ENCODE measurements at regions not wholly inside any gene's neighbourhood (a gene's known extent, or its start where the extent isn't known, plus 50 kb on each side); places are given as distances from the start of the nearest gene placed in this dataset.

DNA sequence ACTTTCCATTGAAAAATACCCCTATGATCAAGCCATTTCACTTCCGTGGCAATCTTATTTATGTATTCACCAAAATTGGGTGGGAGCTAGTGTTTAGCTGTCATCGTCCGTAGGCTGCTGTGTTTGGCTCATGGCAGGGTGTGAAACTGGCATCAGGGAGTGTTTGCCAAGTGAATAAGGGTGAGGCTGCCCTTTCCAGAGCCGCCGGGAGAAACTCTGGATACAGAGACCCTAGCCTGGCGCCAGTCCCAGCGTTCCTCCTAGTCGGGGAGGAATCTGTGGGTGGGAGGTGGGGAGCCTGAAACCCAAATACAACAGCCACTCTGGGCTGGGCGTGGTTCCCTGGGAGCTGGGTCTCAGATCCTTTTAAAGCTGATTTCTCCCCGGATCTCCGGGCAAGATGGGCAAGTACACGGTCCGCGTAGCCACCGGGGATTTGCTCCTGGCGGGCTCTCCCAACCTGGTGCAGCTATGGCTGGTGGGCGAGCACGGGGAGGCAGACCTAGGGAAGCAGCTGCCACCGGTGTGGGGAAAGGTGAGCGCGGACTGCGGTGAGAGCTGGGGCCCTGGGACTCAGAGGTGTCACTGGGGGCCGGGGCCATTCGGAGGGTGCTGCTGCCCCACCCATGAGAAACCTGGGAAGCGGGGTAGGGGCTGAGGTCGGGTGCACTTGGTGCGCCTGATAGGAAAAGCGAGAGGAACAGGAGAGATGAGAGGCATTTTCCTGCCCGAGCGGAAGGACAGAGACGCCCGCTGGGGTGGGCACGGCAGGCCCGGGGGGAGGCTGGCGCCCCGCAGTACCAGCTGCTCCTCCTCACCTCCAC is 62.1 kb upstream of the TEKT1 start:
- Histone ChIP-seq H3K4me1 (ENCODE audit: insufficient read depth) (no peaks in the 10 kb centered on the region), H2AFZ (no peak overlapping the region), H3F3A (ENCODE audit: insufficient read depth) (no peaks in the 10 kb centered on the region), H3K27ac (no peak overlapping the region), H3K36me3 (ENCODE audit: low read depth) (no peaks in the 10 kb centered on the region), H3K27me3 (replicated peaks; ENCODE audit: insufficient read depth) (peaks cover 79% of the 10 kb centered on the region), H3K4me2 (ENCODE audit: unreplicated experiment) (peak overlapping the region; percentile 23), H4K20me1 (ENCODE audit: insufficient read depth) (no peaks in the 10 kb centered on the region), H3K9me2 (ENCODE audit: insufficient read depth) (no peaks in the 10 kb centered on the region), H3K4me3 (no peak overlapping the region), H3K79me2 (ENCODE audit: insufficient read depth) (no peaks in the 10 kb centered on the region), H3K9me3 (ENCODE audit: low read depth) (no peaks in the 10 kb centered on the region), H3K9ac (no peak overlapping the region)
- no peak for DNase-seq
- 3% methylated on average over 35 to 36 of the region's 36 CpGs for WGBS, 2 experiments (ENCODE audit: low coverage in 1 of 2, low lambda C conversion rate in 2 of 2, missing lambda C conversion rate in 2 of 2)
- no peak for TF ChIP-seq EZH2phosphoT487 (IDR thresholded peaks at IDR 0.05; ENCODE audit: insufficient read depth, low read depth)
- peak; percentile 33 for TF ChIP-seq EZH2 (IDR thresholded peaks at IDR 0.05; ENCODE audit: insufficient read depth, poor library complexity, severe bottlenecking)
- in situ Hi-C loops (cut with MboI) = no loop called here

DNA sequence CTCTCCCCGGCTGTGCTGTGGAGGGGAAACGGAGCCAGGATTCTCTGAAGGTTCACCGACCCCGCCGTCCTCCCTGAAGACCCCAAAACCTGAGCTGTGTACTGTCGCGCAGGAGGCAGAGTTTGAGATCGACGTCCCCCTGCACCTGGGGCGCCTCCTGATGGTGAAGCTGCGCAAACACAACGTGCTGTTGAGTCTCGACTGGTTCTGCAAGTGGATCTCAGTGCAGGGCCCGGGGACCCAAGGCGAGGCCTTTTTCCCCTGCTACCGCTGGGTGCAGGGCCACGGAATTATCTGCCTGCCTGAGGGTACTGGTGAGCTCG is 62.6 kb upstream of the TEKT1 start:
- TF ChIP-seq EZH2 (IDR thresholded peaks at IDR 0.05; ENCODE audit: insufficient read depth, poor library complexity, severe bottlenecking) (no peak), EZH2phosphoT487 (IDR thresholded peaks at IDR 0.05; ENCODE audit: insufficient read depth, low read depth) (no peak)
- Histone ChIP-seq H3F3A (ENCODE audit: insufficient read depth) (no peaks in the 10 kb centered on the region), H3K27ac (no peak overlapping the region), H3K79me2 (ENCODE audit: insufficient read depth) (no peaks in the 10 kb centered on the region), H3K27me3 (replicated peaks; ENCODE audit: insufficient read depth) (peaks cover 75% of the 10 kb centered on the region), H3K4me3 (no peak overlapping the region), H3K9ac (no peak overlapping the region), H3K36me3 (ENCODE audit: low read depth) (no peaks in the 10 kb centered on the region), H3K9me2 (ENCODE audit: insufficient read depth) (no peaks in the 10 kb centered on the region), H2AFZ (no peak overlapping the region), H3K9me3 (ENCODE audit: low read depth) (no peaks in the 10 kb centered on the region), H4K20me1 (ENCODE audit: insufficient read depth) (no peaks in the 10 kb centered on the region), H3K4me1 (ENCODE audit: insufficient read depth) (no peaks in the 10 kb centered on the region), H3K4me2 (ENCODE audit: unreplicated experiment) (peak overlapping the region; percentile 23)
- in situ Hi-C loops (cut with MboI) = no loop called here
- DNase-seq = peak; percentile 45
- WGBS, 2 experiments (ENCODE audit: low coverage in 1 of 2, low lambda C conversion rate in 2 of 2, missing lambda C conversion rate in 2 of 2) = 6 to 13% methylated on average over 15 to 16 of the region's 18 CpGs

DNA sequence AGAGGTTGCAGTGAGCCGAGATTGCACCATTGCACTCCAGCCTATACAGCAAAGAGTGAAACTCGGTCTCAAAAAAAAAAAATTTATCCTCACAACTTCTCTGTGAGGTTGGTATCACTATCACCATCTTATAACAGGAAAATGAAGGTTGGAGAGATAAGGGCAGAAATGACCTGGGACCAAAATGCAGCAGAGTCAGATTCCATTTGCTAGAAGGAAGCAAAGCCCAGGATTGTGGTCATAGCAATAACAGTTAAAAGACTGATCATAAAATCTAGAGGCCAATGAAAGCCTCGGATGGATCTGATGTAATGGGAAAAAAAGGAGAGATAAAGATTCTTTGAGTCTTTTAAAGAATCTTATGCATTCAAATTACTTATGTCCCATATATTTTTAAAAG is 69.6 kb upstream of the TEKT1 start:
- H3K9me2 ChIP-seq (ENCODE audit: insufficient read depth) = no peaks in the 10 kb centered on the region
- peaks cover 14% of the 10 kb centered on the region for H3K27me3 ChIP-seq (replicated peaks; ENCODE audit: insufficient read depth)
- H3K9ac ChIP-seq = no peak overlapping the region
- no peak for DNase-seq
- H3K4me3 ChIP-seq = no peak overlapping the region
- no peaks in the 10 kb centered on the region for H4K20me1 ChIP-seq (ENCODE audit: insufficient read depth)
- H3K4me2 ChIP-seq (ENCODE audit: unreplicated experiment) = no peak overlapping the region
- no peaks in the 10 kb centered on the region for H3K36me3 ChIP-seq (ENCODE audit: low read depth)
- in situ Hi-C loops (cut with MboI) = loop anchor here (25.0 kb wide), 1 partner anchor 236 kb away; no protein-coding TSS in a partner anchor
- H3K4me1 ChIP-seq (ENCODE audit: insufficient read depth) = no peaks in the 10 kb centered on the region
- no peaks in the 10 kb centered on the region for H3K79me2 ChIP-seq (ENCODE audit: insufficient read depth)
- TF ChIP-seq EZH2 (IDR thresholded peaks at IDR 0.05; ENCODE audit: insufficient read depth, poor library complexity, severe bottlenecking) (no peak), EZH2phosphoT487 (IDR thresholded peaks at IDR 0.05; ENCODE audit: insufficient read depth, low read depth) (no peak)
- WGBS, 2 experiments (ENCODE audit: low coverage in 1 of 2, low lambda C conversion rate in 2 of 2, missing lambda C conversion rate in 2 of 2) = 51 to 52% methylated on average over 3 of the region's 3 CpGs
- H3K27ac ChIP-seq = no peak overlapping the region
- H2AFZ ChIP-seq = no peak overlapping the region
- H3K9me3 ChIP-seq (ENCODE audit: low read depth) = no peaks in the 10 kb centered on the region
- no peaks in the 10 kb centered on the region for H3F3A ChIP-seq (ENCODE audit: insufficient read depth)

DNA sequence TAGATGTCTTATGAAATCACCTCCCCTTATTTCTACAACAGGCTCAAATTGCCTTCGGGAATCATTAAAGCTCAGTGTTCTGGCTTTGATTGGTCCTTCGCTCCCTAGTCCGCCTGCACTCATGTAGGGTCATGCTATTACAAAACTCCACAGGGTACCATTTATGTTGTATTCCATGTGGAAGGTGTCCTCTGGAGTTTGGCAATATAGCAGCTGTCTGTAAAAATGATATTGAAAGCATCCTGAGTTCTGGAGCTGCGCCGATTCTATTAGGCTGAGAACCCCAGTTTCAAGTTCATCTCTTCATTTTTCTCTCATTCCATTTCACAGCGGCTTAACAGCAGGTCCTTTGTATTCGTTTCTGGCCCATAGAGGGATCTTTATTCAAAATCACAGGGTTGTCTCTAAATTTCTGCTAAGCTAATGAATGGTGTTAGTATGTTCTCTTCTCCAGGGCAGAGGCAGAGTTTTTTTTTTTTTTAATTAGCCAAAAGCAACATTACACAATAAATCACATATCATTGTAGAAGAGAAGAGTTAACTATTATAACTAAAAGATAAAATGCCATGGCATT is 71.9 kb upstream of the TEKT1 start:
- Histone ChIP-seq H3K27ac (no peak overlapping the region), H3F3A (ENCODE audit: insufficient read depth) (no peaks in the 10 kb centered on the region), H3K9me3 (ENCODE audit: low read depth) (no peaks in the 10 kb centered on the region), H3K36me3 (ENCODE audit: low read depth) (no peaks in the 10 kb centered on the region), H3K4me3 (no peak overlapping the region), H3K4me2 (ENCODE audit: unreplicated experiment) (no peak overlapping the region), H3K9me2 (ENCODE audit: insufficient read depth) (no peaks in the 10 kb centered on the region), H4K20me1 (ENCODE audit: insufficient read depth) (no peaks in the 10 kb centered on the region), H3K4me1 (ENCODE audit: insufficient read depth) (no peaks in the 10 kb centered on the region), H3K27me3 (replicated peaks; ENCODE audit: insufficient read depth) (no peaks in the 10 kb centered on the region; the same call in 1 of the 2 replicates), H3K9ac (no peak overlapping the region), H3K79me2 (ENCODE audit: insufficient read depth) (no peaks in the 10 kb centered on the region), H2AFZ (no peak overlapping the region)
- WGBS, 2 experiments (ENCODE audit: low coverage in 1 of 2, low lambda C conversion rate in 2 of 2, missing lambda C conversion rate in 2 of 2) = 74 to 75% methylated on average over 7 of the region's 7 CpGs
- DNase-seq = no peak
- TF ChIP-seq EZH2phosphoT487 (IDR thresholded peaks at IDR 0.05; ENCODE audit: insufficient read depth, low read depth) (no peak), EZH2 (IDR thresholded peaks at IDR 0.05; ENCODE audit: insufficient read depth, poor library complexity, severe bottlenecking) (no peak)
- in situ Hi-C loops (cut with MboI) = loop anchor here (25.0 kb wide), 1 partner anchor 234 kb away; no protein-coding TSS in a partner anchor

Data from GM23248 (cell line).